NCI-H2029 treated with DMSO at 0.1 percent for 48 hours (cell line): ENCODE measurements at regions not wholly inside any gene's neighbourhood (a gene's known extent, or its start where the extent isn't known, plus 50 kb on each side); places are given as distances from the start of the nearest gene placed in this dataset.

ENCODE experiments used
- DNase-seq: peaks from one replicate; lab custom pipeline; 2025; lab: John Stamatoyannopoulos, UW

- DNase-seq, result no peak
These were observed 320.6 kb upstream of the KCNH8 start for GRCh38 chr3:18827664-18828063.

- DNase-seq, result no peak
These were observed 322.6 kb upstream of the KCNH8 start for GRCh38 chr3:18825665-18826064.

- no peak for DNase-seq
These were observed 335.0 kb upstream of the KCNH8 start for GRCh38 chr3:18813300-18813699.

GRCh38 chr3:18812316-18812715, 336.0 kb upstream of the KCNH8 start:
- peak; percentile 10 for DNase-seq

- DNase-seq, result no peak
These were observed 338.0 kb upstream of the KCNH8 start for GRCh38 chr3:18810306-18810661.

- DNase-seq, result no peak
These were observed 338.5 kb upstream of the KCNH8 start for GRCh38 chr3:18809640-18810305.

- no peak for DNase-seq
These were observed 339.9 kb upstream of the KCNH8 start for GRCh38 chr3:18808429-18808828.

GRCh38 chr3:18807593-18807992, 340.7 kb upstream of the KCNH8 start:
- no peak for DNase-seq

- DNase-seq, result no peak
These were observed 341.7 kb upstream of the KCNH8 start for GRCh38 chr3:18806633-18807032.

- DNase-seq, result no peak
These were observed 350.9 kb upstream of the KCNH8 start for GRCh38 chr3:18797378-18797777.

- no peak for DNase-seq
These were observed 353.2 kb upstream of the KCNH8 start for GRCh38 chr3:18795078-18795477.

- no peak for DNase-seq
These were observed 356.6 kb upstream of the KCNH8 start for GRCh38 chr3:18791752-18792151.

- no peak for DNase-seq
These were observed 357.1 kb upstream of the KCNH8 start for GRCh38 chr3:18791182-18791581.

- no peak for DNase-seq
These were observed 357.9 kb upstream of the KCNH8 start for GRCh38 chr3:18790384-18790783.

- DNase-seq, result no peak
These were observed 358.6 kb upstream of the KCNH8 start for GRCh38 chr3:18789734-18790133.

GRCh38 chr3:18787441-18787840, 360.9 kb upstream of the KCNH8 start:
- DNase-seq, result no peak

GRCh38 chr3:18786650-18787323, 361.5 kb upstream of the KCNH8 start:
- no peak for DNase-seq

GRCh38 chr3:18782191-18782590, 357.1 kb upstream of the SATB1 start:
- DNase-seq, result no peak

GRCh38 chr3:18780959-18781358, 355.8 kb upstream of the SATB1 start:
- DNase-seq, result no peak

- no peak for DNase-seq
These were observed 354.6 kb upstream of the SATB1 start for GRCh38 chr3:18779704-18780103.

GRCh38 chr3:18778598-18778997, 353.5 kb upstream of the SATB1 start:
- DNase-seq, result no peak

GRCh38 chr3:18778094-18778493, 353.0 kb upstream of the SATB1 start:
- DNase-seq, result no peak

- no peak for DNase-seq
These were observed 350.4 kb upstream of the SATB1 start for GRCh38 chr3:18775501-18775900.
